ENCODE measurements at regions not wholly inside any gene's neighbourhood (a gene's known extent, or its start where the extent isn't known, plus 50 kb on each side); places are given as distances from the start of the nearest gene placed in this dataset.

- no peak for TF ChIP-seq CTCF (IDR thresholded peaks at IDR 0.05)
- no peak for TF ChIP-seq CREB1 (CRISPR knock-in tag; IDR thresholded peaks at IDR 0.05)
- no peak for TF ChIP-seq FOXJ3 (CRISPR knock-in tag; IDR thresholded peaks at IDR 0.05; ENCODE audit: borderline replicate concordance)
These were observed 599.2 kb downstream of the ADCYAP1 start for GRCh38 chr18:1503847-1504246.

Data from WTC11 (cell line).